NCI-H748 treated with DMSO at 0.1 percent for 48 hours (cell line): ENCODE measurements at regions not wholly inside any gene's neighbourhood (a gene's known extent, or its start where the extent isn't known, plus 50 kb on each side); places are given as distances from the start of the nearest gene placed in this dataset.
"Not testable (repeated sequence)": the region's sequence is repeated elsewhere in the genome, so short reads cannot be mapped to it uniquely, and the experiment has no call there.

ENCODE experiments used
- DNase-seq: peaks from one replicate; lab custom pipeline; 2025; lab: John Stamatoyannopoulos, UW

DNA sequence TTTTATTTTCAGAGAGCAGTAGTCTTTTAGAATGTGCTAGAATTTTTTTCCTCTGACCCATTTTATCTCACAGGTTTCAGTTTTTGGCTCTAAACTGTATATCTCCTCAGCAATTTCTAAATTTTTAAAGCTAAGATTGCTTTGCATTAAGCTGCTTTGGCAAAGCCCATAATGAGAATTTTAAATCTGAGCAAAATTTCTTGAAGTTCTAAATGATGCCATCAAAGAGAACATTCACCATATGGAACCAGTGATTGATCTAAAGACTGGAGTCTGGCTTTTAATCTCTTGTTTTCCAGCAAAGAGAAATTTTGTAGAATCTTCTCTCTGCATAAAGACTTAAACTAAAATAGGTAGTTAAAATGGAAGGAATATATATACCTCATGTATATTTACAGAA, 313.6 kb downstream of the TBC1D32 start:
- DNase-seq = no peak

DNA sequence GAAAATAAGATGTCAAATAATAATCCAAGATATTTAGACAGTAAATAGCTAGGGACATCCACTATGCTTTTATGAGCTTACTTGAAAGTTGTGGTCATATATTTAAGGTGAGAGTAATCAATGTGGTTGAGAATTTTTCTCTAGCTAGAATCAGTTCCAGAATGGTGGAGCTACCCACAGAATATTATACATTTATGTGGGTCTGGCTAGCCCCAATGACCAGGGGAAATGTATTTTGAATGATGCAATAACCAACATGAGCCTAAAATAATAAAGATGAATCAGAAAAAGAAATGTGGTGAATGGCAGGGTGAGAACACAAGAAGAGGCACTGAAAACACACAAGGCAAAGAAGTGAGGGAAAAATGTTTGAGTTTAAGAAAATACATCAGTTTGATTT, 325.7 kb downstream of the TBC1D32 start:
- DNase-seq = no peak

DNA sequence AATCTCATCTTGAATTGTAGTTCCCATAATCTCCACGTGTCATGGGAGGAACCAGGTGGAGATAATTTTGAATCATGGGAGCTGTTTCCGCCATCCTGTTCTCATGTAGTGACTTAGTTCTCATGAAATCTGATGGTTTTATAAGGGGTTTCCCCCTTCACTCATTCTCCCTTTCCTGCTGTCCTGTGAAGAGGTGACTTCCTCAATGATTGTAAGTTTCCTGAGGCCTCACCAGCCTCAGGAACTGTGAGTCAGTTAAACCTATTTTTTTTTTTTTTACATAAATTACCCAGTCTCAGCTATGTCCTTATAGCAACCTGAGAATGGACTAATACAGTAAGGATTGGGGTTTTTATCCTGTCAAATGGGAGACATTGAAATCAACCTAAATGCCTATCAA, 328.3 kb downstream of the TBC1D32 start:
- no peak for DNase-seq

DNA sequence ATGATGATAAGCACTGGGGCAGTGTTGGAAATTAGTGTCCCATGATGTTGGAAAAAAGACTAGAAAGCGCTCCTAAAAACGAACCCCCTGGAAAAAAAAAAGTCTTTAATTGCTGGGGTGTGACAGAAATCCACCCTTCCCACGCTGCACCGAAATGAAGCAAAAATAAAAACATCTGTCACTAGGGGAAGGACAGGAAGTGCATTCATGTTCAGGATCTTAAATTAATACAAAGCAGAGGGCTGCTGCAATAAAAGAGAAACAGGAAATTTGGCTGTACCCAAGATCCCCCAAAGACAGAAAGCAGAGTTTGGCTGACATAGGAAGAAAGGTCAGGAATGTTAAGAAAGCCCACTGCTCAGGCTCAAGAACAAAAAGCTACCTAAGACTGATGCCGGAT, 333.9 kb downstream of the TBC1D32 start:
- no peak for DNase-seq

DNA sequence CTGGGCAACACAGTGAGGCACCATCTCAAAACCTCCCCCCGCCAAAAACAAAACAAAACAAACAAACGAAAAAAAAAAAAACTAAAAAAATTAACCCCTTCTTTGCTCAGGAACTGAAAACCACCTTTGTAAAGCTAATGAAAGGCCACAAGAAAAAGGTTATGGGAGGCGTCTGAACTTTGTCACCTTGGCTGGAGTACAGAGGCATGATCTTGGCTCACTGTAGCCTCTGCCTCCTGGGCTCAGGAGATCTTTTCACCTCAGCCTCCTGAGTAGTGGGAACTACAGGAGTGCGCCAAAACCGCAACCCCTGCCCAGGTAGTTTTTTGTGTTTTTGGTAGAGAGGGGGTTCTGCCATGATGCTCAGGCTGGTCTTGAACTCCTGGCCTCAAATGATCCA, 337.9 kb downstream of the TBC1D32 start:
- no peak for DNase-seq

DNA sequence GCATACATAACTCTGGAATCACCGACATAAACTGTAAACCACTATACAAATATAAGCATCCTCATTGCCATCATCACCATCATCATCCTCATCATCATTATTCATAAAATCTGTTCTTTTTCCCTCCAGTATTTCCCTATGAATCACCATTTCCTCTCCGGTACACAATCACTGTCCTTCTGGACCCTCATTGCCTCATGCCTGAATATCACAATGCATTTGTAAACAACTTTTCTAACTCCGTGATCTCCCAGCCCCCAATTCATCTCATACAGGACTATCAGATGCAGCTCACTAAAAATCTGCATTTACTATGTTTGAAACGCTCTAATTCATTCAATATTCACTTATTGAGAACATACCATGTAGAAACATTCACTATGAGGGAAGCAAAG, 339.7 kb downstream of the TBC1D32 start:
- DNase-seq = no peak

DNA sequence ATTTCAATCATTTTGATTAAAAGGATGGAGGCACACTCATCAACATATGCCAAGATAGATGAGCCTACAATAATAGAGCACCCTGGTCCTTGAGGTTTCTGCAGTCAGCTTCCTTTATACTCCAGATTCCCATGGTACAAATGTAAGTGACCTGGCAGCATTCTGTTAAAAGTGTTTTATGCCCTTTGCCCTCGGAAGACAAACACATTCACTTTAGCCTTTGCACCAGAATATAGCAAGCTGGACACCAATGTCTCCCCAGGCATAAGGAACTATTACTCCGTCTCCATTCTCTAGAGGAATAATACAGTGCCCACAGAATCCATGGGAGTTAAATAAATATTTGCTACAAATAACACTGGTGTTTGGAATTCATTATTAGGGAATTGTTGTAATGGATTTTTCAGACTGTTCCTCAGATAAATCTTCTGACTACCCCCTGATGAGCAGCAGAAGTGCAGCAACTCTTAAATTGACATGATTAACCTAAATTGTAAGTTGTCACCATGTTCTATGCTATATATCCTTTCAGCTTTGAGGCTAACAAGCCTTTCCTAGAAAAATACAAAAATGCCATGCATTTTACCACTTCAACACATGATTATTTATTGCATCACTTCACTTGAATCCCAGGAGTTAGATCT, 340.2 kb downstream of the TBC1D32 start:
- DNase-seq = no peak

DNA sequence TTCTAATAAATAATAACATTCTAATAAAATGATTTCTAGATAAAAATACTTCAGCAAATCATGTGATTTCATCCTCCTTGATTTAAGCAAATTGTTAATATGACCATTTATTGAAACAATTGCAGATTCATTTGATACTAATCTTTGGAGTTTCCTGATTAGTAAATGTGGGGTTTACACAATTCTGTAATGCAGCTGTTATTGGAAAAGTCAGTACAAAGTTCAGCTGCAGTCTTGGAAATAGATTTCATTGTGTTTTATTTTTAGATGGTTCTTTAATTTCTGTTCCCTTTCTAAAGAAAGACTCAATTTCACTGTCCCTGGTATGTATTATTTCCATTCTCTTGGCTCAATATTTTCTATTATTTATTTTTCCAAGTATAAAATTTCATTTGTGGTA, 342.0 kb downstream of the TBC1D32 start:
- no peak for DNase-seq

DNA sequence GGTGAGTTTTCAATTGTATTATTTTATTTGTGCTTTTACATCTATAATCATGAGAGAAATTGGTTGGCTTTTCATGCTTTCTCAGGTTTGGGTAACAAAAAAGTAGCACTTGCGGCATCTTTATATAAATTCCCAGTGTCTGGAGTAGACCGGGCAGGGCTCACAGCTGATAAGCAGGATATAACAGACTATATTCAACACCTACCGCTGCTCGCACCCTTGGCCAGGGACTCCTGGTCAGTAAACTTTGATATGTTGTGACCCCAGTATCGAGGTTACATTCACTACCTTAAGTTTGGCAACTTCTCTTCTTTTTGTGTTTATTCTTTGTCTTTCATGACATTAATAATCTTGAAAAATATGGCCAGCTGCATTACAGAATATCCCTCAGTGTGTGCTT, 343.4 kb downstream of the TBC1D32 start:
- no peak for DNase-seq

DNA sequence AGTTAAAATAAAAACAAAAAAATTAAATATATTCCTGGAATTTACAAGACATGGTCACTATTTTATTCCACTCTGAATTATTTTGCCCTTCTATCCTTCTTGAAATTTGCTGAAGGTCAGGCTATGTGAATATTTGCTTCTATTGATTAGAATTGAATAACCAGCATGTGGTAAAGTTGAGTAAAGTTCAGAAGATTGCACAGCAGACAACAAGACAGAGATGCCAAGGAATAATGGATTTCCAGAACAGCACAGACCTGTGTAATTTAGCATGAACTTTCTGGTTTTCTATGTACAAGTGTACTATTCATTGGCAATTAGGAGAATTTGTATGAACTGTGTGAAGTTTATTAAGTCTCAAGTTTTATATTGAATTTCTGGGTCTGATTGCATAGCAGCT, 352.4 kb downstream of the TBC1D32 start:
- no peak for DNase-seq

DNA sequence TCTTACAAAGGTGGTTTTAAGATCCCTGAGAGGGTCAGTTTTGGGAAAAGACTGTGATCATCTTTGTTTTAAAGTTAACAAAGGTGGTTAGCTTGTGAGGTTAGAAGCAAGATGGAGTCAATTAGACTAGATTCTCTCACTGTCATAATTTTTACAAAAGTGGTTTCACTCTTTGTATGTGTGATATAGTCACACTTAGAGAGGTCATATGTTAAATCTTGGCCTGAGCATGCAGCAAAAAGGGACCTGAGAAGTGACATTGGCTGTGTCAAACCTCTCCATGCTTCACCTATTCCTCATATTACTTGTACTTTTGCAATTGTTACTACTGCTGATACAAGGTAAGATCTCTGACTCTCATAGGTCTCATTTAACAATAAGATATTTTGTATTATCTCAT, 368.0 kb downstream of the TBC1D32 start:
- DNase-seq = no peak

DNA sequence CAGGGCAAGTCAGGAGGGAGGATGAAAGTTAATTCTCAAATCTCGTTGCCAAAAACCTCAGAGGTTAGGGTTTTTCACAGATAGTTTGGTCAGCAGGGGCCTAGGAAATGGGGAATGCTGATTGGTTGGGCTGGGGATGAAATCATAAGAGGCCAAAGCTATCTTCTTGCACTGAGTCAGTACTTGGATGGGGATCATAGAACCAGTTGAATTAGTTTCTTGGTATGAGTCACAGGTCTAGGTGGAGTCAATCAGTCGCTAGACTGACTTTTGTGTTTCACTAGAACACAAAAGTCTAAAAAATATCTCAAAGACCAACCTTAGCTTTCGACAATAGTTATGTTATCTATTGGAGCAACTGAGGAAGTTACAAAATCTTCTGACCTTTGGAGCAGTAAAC, 368.5 kb downstream of the TBC1D32 start:
- no peak for DNase-seq

DNA sequence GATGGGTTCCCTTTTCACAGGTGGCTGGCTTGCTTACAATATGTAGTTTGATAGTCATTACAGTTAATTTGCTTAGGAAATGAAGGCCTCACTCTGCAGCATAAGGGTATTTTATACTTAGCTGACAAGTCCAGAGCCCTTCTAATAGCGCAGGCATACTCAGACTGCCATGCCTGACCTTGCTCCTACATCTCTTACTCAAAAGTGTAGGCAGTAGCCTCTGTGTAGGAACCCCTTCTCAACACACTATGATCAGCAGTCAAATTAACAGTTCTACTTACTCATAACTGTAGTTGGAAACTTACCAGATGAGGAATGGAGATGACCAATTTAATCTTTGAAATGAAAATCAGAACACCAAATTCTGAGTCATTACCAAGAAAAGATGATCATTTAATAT, 373.5 kb downstream of the TBC1D32 start:
- DNase-seq = no peak

DNA sequence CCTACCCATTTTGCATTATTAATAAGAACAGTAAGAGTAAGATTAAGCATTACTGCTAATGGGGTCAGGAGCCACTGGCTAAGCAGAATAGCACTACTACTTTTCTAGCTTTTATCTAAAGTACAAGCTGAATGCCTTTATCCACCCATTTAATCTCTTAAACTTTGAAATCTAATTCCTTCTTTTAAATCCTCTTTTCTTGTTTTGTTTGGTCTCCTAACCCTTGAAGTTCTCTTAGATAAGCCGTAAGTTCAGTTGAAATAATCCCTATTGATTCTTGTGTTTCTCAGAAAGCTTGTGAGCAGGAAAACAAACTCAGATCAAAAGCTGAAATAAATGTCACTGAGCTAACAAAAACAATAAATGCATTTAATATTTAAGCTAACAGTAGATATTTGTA, 380.2 kb downstream of the TBC1D32 start:
- no peak for DNase-seq

DNA sequence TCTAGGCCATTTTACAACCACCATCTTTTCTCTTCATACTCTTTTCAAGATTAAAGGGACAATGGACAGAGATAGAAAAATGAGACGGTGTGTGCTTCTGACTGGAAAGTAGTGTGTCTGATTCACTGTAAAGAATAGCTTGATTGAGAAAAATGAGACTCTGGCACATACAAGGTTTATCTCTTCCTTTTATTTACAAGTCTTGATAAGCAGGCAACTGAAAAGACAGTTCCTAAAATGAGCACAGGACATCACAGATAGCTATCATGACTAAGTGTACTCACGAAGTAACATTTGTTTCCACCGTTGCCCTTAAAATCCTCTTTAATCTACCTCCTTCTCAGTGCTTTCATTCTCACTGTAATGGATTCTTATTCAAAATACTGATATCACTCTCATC, 383.0 kb downstream of the TBC1D32 start:
- DNase-seq = no peak

DNA sequence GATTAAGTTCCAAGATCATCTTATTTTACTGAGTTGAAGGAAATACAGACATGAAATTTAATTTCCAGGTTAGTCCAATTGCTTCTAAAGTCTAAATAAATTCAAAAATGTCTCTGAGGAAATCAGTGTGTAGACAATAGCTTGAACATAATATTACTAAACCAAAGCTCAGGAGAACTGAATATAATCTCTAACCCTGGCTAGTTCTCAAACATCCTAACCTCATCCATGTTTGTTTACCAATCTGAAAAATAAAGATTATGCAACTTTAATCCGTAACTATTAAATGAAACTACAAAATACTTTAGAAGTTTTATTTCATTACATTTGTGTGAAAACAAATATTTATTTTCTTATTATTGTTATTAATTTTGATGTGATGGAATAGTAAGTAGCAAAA, 387.2 kb downstream of the TBC1D32 start:
- no peak for DNase-seq

DNA sequence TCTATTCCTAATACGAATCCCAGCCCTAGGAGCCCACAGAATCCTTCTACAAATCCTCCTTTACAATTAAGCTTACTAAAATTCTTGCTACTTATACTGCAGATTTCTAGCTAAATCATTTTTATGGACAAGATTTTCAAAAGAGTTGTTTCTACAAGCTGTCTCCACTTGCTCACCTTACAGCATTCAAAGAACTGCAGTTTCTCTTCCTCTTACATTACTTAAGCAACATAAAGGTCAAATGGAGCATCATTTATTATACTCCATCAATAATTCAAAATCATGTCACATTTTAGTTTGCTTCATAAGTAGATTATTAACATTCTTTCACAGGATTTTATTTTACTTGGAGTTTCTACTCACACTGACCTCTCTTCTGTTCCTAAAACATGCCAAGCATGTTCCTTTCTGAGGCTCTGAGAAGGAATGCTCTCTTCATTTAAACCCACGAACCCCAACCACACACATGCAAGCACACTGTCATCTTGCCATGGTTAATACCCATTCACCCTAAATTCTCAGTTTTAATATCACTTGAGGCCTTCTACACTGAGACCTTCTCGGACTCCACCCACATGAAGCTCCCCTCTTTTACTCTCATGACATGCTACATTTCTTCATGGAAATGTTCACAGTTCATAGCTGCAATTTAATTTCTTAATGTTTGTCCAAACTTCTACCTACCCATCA, 388.2 kb downstream of the TBC1D32 start:
- DNase-seq = no peak

DNA sequence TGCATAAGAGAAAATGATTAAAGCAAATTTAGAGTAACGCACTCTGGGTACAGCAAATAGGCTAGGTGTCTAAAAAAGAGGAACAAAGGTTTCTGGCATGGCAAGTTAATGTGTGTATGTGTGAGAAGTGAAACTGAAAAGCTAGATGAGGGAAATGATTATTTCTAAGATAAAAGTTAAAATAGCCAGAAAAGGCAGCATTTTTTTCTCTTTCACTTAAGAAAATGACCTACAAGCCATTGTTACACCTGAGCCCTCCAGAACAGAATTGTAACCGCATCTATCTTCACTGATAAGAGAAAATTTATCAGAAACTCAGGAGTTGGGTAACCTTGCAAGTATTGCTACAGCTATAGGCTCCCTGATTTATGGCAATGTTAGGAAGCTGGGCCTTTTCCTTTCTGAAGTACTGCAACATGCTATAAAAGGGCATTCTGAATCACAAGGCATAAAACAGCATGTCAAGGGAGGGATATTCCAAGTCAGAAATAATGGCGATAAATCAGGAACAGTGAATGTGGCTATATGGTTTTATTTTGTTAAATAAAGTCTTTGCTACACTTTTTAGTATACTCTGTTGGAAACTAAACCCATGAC, 395.3 kb downstream of the TBC1D32 start:
- no peak for DNase-seq

DNA sequence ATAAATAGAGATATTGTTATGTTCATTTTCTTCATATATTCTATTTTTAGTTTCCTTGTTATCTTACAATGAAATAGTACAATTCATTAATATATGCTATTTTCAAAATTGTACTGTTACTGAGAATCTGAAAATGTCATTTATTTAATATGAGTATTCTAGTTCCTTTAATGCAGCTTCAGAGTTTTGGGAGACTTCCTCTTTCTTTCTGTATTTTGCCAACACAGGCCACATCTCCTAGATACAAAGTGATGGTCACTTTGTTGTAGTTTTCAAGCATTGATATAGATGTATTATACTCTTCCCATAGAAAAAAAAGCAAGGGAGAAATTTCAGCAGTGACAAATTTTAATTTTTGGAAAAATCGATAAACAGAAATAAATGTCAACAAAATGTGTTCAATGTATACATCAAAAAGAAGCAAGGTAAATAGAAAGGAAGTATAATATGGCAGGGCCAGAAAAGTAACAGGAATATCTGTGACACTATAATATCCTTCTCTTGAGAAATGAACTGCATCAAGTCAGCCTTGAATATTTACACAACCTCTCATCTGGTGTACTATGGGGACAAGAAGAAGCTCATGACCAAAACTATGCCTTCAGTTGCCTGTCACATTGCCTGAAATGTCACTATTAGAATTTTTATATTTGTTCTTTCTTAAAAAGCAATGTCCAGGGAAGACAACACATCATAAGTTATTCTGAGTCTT, 396.0 kb downstream of the TBC1D32 start:
- no peak for DNase-seq

DNA sequence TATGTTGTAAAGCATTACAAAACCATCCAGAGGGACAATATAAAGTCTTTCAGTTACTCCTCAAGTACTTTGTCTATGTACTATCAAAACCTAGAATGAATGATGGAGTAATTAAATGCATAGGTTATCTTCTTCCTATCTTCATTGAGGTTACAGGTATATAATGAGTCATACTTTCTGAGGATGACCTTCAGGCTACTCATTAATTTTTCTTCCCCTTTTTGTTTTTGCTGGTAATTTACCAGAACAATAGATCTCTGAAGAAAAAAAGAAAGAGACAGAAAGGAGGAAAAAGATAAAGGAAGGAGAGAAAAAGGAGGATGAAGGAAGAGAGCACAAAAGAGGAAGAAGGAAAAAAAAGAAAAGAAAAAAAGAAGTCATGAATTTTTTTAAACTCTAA, 398.4 kb downstream of the TBC1D32 start:
- no peak for DNase-seq

DNA sequence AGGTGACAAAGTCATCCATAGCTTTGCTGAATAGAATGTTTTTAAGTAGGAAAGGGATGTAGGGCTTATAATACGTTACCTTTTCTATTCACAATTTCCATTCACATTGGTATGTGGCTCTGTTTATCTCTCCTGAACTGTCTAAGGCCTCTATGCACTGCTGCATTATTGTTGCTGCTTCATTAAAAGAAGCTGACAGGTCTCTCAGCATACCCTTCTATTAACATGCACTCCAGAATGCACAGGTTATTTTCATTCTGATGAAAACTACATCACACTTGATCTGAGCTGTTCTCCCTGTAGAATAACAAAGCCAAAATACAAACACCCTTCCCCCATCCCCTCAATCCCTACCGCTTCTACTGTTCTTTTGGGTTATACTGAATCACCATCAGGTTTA, 399.3 kb downstream of the TBC1D32 start:
- no peak for DNase-seq

DNA sequence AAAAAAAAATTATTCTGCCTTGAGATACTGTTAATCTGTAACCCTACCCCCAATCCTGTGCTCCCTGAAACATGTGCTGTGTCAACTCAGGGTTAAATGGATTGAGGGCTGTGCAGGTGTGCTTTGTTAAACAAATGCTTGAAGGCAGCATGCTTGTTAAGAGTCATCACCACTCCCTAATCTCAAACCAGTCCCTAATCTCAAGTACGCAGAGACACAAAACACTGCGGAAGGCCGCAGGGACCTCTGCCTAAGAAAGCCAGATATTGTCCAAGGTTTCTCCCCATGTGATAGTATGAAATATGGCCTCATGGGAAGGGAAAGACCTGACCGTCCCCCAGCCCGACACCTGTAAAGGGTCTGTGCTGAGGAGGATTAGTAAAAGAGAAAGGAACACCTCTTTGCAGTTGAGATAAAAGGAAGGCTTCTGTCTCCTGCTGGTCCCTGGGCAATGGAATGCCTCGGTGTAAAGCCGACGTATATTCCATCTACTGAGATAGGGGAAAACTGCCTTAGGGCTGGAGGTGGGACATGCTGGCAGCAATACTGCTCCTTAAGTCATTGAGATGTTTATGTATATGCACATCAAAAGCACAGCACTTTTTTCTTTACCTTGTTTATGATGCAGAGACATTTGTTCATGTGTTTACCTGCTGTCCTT, 402.6 kb downstream of the TBC1D32 start:
- DNase-seq = not testable (repeated sequence)

DNA sequence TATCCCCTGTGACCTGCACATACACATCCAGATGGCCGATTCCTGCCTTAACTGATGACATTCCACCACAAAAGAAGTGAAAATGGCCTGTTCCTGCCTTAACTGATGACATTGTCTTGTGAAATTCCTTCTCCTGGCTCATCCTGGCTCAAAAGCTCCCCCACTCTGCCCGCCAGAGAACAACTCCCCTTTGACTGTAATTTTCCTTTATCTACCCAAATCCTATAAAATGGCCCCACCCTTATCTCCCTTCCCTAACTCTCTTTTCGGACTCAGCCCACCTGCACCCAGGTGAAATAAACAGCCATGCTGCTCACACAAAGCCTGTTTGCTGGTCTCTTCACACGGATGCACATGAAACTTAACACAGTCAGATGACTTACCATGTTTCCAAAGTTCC, 403.8 kb downstream of the TBC1D32 start:
- not testable (repeated sequence) for DNase-seq
